ENCODE measurements at regions not wholly inside any gene's neighbourhood (a gene's known extent, or its start where the extent isn't known, plus 50 kb on each side); places are given as distances from the start of the nearest gene placed in this dataset.

DNA sequence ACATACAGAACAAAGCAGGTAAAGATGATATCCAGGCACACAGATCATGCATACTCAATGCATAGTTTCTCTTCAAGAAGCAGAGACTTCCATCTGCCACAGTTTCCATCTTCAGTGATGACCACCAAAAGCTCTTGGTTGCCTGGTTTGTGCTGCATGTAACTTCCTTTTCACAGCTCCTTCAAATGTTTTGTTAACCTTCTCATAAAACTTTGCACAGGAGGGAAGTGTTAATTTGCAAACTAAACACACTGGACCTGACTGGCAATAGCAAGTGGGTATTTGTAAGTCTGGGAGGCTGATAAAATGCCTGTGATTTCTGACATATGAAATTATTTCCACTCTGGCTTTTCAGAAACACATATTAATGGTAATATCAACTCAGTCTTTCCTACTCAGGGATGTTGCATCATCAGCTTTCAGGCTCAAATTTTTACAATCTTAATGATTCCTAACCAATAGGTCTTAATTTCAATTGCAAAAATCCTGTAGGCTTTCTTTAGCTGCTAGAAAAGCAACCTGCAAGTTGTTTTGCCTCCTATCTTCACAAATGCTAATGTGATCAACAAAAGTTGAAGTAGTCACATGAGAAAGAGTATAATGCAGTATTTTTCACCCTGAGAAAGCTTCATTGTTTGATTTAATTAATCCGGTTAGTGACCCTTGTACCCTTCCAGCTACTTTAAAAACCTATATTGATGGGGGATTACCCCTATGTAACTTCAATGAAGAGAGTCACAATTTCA lies 575.6 kb downstream of the DIAPH3 start:
- TF ChIP-seq, protein P1, sequence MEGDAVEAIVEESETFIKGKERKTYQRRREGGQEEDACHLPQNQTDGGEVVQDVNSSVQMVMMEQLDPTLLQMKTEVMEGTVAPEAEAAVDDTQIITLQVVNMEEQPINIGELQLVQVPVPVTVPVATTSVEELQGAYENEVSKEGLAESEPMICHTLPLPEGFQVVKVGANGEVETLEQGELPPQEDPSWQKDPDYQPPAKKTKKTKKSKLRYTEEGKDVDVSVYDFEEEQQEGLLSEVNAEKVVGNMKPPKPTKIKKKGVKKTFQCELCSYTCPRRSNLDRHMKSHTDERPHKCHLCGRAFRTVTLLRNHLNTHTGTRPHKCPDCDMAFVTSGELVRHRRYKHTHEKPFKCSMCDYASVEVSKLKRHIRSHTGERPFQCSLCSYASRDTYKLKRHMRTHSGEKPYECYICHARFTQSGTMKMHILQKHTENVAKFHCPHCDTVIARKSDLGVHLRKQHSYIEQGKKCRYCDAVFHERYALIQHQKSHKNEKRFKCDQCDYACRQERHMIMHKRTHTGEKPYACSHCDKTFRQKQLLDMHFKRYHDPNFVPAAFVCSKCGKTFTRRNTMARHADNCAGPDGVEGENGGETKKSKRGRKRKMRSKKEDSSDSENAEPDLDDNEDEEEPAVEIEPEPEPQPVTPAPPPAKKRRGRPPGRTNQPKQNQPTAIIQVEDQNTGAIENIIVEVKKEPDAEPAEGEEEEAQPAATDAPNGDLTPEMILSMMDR (IDR thresholded peaks at IDR 0.05): no peak
- no peak for TF ChIP-seq POLR2A (IDR thresholded peaks at IDR 0.05)
- intact Hi-C loops (cut with DNase I): no loop called here
- DNase-seq (no peak), ATAC-seq (no peak)
- 88 to 97% (median 95%) methylated on average over 1 of the region's 1 CpG for WGBS, 4 donors
- Histone ChIP-seq H3K27ac (no peak overlapping the region), H3K9me3 (no peaks in the 10 kb centered on the region), H3K4me3 (no peak overlapping the region), H3K27me3 (no peaks in the 10 kb centered on the region), H3K4me1 (no peaks in the 10 kb centered on the region), H3K36me3 (no peaks in the 10 kb centered on the region)

DNA sequence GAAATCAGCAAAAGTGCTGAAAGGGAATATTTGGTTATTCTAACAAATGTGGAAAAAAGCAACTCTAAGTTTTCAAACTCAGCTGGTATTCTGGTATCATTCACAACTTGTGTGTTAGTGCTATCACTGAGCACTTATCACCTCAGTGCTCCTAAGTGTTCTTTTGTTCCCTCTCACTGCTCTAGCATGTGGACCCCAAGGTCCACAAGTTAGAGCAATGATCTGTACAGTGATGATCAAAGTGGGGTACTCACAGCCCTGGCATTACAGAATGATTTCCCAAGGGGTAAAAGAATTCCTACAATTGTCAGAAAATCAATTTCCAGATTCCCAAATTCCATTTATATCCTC lies 575.0 kb downstream of the DIAPH3 start:
- intact Hi-C loops (cut with DNase I): no loop called here
- no peaks in the 10 kb centered on the region for H3K27me3 ChIP-seq

DNA sequence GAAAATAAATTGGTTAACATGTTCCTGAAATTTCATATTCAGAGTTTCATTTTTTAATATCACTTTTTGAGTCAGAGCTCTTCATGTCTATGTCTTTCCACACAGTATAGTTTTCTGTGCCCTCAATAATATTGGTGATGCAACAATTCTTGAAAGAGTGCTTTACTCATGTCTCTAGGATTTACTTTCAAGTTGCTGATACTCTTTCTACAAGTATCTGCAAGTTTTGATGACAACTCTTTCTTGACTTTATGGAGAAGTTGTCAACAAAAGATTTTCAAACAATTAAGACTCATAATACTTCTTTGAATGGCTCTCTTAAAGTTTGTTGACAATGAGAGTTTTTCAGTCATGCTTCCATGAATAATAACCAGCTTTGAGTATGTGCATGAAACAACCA lies 561.7 kb downstream of the DIAPH3 start:
- Histone ChIP-seq H3K27ac (no peak overlapping the region), H3K4me3 (no peak overlapping the region), H3K36me3 (no peaks in the 10 kb centered on the region), H3K9me3 (peaks cover 0 to 32% (median 9%) of the 10 kb centered on the region in 12 donors), H3K27me3 (no peaks in the 10 kb centered on the region), H3K4me1 (no peaks in the 10 kb centered on the region)
- intact Hi-C loops (cut with DNase I): no loop called here
- DNase-seq (no peak), ATAC-seq (no peak)
- TF ChIP-seq, protein P1 (IDR thresholded peaks at IDR 0.05): no peak
- no peak for TF ChIP-seq POLR2A (IDR thresholded peaks at IDR 0.05)

More for the DNA sequence above, 575.0 kb downstream of the DIAPH3 start:
- Histone ChIP-seq H3K4me1 (no peaks in the 10 kb centered on the region), H3K9me3 (no peaks in the 10 kb centered on the region), H3K4me3 (no peak overlapping the region), H3K27ac (no peak overlapping the region), H3K36me3 (no peaks in the 10 kb centered on the region)
- TF ChIP-seq, protein P1 (IDR thresholded peaks at IDR 0.05): no peak
- no peak for TF ChIP-seq POLR2A (IDR thresholded peaks at IDR 0.05)
- DNase-seq: no peak
- no peak for ATAC-seq

DNA sequence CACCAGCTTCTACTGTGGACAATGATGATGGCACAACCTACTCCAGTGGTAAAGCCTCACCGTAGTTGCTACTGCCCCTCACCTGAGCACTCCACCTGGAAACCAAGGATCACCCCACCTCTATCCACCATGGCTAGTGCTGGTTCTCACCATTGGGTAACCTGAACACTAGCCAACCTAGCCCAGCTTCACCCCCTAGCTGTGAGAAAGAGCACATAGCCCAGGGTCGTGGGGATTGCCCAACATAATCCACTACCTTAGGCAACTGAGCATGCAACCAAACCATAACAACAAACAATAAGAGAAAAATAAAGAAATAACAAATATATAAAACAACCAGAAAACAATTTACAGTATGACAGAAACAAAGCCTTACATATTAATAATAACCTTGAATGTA lies 560.1 kb downstream of the DIAPH3 start:
- 93 to 97% (median 95%) methylated on average over 2 of the region's 2 CpGs for WGBS, 4 donors
- H3K9me3 ChIP-seq: peaks cover 0 to 21% (median 9%) of the 10 kb centered on the region in 12 donors
- intact Hi-C loops (cut with DNase I): no loop called here

More for the DNA sequence above, 560.1 kb downstream of the DIAPH3 start:
- Histone ChIP-seq H3K27ac (no peak overlapping the region), H3K36me3 (no peaks in the 10 kb centered on the region), H3K4me3 (no peak overlapping the region), H3K4me1 (no peaks in the 10 kb centered on the region), H3K27me3 (no peaks in the 10 kb centered on the region)
- TF ChIP-seq POLR2A (IDR thresholded peaks at IDR 0.05): no peak
- TF ChIP-seq, protein P1 (IDR thresholded peaks at IDR 0.05): no peak
- DNase-seq: no peak
- no peak for ATAC-seq

Measured in heart left ventricle (tissue), 16 donors.